GM23338 (cell line): ENCODE measurements at regions not wholly inside any gene's neighbourhood (a gene's known extent, or its start where the extent isn't known, plus 50 kb on each side); places are given as distances from the start of the nearest gene placed in this dataset.

Experiments
- CTCF ChIP-seq, 2 experiments: fragments of 200-600 bp in 1 of 2; sonication (generic) in 1 of 2; conservative IDR thresholded peaks; 2 replicates each; pipeline versions ENCODE4 v1.5.1 to v1.6.1; 2016 to 2017; ENCODE audit warnings: antibody characterized with exemption in 2 of 2, low read depth in 2 of 2, mild to moderate bottlenecking in 2 of 2, moderate library complexity in 1 of 2
- ETS1 ChIP-seq: IDR thresholded peaks from 2 replicates; pipeline ENCODE4 v1.6.1; 2016; ENCODE audit warnings: antibody characterized with exemption
- EZH2 ChIP-seq: fragments of 200-600 bp; sonication (generic); IDR thresholded peaks from one replicate; pipeline ENCODE4 v1.8.0; 2017; ENCODE audit warnings: antibody characterized with exemption, mild to moderate bottlenecking, low read depth; ENCODE audit not compliant: unreplicated experiment
- EZH2phosphoT487 ChIP-seq: fragments of 200-600 bp; sonication (generic); IDR thresholded peaks from one replicate; pipeline ENCODE4 v1.8.1; 2018; ENCODE audit warnings: antibody characterized with exemption; ENCODE audit not compliant: unreplicated experiment
- JUNB ChIP-seq: IDR thresholded peaks from one replicate; pipeline ENCODE4 v1.6.1; 2016; ENCODE audit warnings: antibody characterized with exemption; ENCODE audit not compliant: unreplicated experiment
- POLR2AphosphoS5 ChIP-seq: IDR thresholded peaks from 2 replicates; pipeline ENCODE4 v1.6.1; 2016; ENCODE audit warnings: antibody characterized with exemption, low read depth
- TF ChIP-seq, protein P1 (sequence below): IDR thresholded peaks from one replicate; pipeline ENCODE4 v1.6.1; 2018; ENCODE audit warnings: antibody characterized with exemption; ENCODE audit not compliant: unreplicated experiment

GRCh38 chr15:58306591-58307312 lies 125.0 kb upstream of the LIPC start:
- TF ChIP-seq CTCF (conservative IDR thresholded peaks at IDR 0.05; ENCODE audit: low read depth in 2 of 2) (no peak), POLR2AphosphoS5 (no peak), JUNB (no peak), EZH2phosphoT487 (no peak), EZH2 (no peak), ETS1 (no peak)
- TF ChIP-seq, protein P1, sequence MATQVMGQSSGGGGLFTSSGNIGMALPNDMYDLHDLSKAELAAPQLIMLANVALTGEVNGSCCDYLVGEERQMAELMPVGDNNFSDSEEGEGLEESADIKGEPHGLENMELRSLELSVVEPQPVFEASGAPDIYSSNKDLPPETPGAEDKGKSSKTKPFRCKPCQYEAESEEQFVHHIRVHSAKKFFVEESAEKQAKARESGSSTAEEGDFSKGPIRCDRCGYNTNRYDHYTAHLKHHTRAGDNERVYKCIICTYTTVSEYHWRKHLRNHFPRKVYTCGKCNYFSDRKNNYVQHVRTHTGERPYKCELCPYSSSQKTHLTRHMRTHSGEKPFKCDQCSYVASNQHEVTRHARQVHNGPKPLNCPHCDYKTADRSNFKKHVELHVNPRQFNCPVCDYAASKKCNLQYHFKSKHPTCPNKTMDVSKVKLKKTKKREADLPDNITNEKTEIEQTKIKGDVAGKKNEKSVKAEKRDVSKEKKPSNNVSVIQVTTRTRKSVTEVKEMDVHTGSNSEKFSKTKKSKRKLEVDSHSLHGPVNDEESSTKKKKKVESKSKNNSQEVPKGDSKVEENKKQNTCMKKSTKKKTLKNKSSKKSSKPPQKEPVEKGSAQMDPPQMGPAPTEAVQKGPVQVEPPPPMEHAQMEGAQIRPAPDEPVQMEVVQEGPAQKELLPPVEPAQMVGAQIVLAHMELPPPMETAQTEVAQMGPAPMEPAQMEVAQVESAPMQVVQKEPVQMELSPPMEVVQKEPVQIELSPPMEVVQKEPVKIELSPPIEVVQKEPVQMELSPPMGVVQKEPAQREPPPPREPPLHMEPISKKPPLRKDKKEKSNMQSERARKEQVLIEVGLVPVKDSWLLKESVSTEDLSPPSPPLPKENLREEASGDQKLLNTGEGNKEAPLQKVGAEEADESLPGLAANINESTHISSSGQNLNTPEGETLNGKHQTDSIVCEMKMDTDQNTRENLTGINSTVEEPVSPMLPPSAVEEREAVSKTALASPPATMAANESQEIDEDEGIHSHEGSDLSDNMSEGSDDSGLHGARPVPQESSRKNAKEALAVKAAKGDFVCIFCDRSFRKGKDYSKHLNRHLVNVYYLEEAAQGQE = no peak
